ENCODE measurements at regions not wholly inside any gene's neighbourhood (a gene's known extent, or its start where the extent isn't known, plus 50 kb on each side); places are given as distances from the start of the nearest gene placed in this dataset.

DNA sequence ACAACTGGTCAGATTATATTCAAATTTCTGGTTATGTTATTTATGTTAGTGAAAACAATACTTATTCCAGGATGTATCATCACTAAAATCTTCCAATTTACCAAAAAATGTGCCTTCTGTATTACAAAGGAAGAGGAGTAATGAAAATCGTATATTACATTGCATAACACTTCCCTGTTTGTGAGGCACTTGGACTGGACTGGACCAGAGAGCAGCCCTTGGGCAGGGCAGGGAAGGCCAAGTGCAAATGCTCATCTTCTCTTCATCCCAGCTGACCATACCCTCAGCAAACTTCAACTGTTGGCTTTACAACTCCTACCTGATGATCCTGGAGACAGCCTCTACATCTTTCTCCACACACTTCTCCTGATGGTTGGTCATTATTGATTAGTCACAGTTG is 285.7 kb upstream of the MME start:
- H3K9me3 ChIP-seq (ENCODE audit: low read length), result no peaks in the 10 kb centered on the region
- H3K4me2 ChIP-seq (ENCODE audit: low read length), result no peak overlapping the region
- no peaks in the 10 kb centered on the region for H3K36me3 ChIP-seq (ENCODE audit: insufficient read depth, low read length)
- no peaks in the 10 kb centered on the region for H3K27me3 ChIP-seq (ENCODE audit: insufficient read depth, low read length)
- H3K4me1 ChIP-seq (ENCODE audit: insufficient read depth, low read length, severe bottlenecking), result peaks cover 15% of the 10 kb centered on the region
- H3K79me2 ChIP-seq (ENCODE audit: insufficient read depth, low read length), result no peaks in the 10 kb centered on the region
- no peak overlapping the region for H3K4me3 ChIP-seq (ENCODE audit: low read depth, low read length, poor library complexity, severe bottlenecking)
- H4K20me1 ChIP-seq (ENCODE audit: insufficient read depth, low read length), result no peaks in the 10 kb centered on the region
- TF ChIP-seq, protein P1, sequence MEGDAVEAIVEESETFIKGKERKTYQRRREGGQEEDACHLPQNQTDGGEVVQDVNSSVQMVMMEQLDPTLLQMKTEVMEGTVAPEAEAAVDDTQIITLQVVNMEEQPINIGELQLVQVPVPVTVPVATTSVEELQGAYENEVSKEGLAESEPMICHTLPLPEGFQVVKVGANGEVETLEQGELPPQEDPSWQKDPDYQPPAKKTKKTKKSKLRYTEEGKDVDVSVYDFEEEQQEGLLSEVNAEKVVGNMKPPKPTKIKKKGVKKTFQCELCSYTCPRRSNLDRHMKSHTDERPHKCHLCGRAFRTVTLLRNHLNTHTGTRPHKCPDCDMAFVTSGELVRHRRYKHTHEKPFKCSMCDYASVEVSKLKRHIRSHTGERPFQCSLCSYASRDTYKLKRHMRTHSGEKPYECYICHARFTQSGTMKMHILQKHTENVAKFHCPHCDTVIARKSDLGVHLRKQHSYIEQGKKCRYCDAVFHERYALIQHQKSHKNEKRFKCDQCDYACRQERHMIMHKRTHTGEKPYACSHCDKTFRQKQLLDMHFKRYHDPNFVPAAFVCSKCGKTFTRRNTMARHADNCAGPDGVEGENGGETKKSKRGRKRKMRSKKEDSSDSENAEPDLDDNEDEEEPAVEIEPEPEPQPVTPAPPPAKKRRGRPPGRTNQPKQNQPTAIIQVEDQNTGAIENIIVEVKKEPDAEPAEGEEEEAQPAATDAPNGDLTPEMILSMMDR (IDR thresholded peaks at IDR 0.05; ENCODE audit: low read length), result no peak
- no peak for TF ChIP-seq EZH2 (IDR thresholded peaks at IDR 0.05; ENCODE audit: borderline replicate concordance, low read length)
- H2AFZ ChIP-seq (ENCODE audit: low read length), result no peak overlapping the region
- H3K9ac ChIP-seq (ENCODE audit: low read length), result no peak overlapping the region
- H3K27ac ChIP-seq (ENCODE audit: low read depth, low read length, poor library complexity, severe bottlenecking), result no peak overlapping the region
- H3F3A ChIP-seq (ENCODE audit: insufficient read depth, low read length), result no peaks in the 10 kb centered on the region
- no peaks in the 10 kb centered on the region for H3K9me2 ChIP-seq (ENCODE audit: low read depth, low read length)

DNA sequence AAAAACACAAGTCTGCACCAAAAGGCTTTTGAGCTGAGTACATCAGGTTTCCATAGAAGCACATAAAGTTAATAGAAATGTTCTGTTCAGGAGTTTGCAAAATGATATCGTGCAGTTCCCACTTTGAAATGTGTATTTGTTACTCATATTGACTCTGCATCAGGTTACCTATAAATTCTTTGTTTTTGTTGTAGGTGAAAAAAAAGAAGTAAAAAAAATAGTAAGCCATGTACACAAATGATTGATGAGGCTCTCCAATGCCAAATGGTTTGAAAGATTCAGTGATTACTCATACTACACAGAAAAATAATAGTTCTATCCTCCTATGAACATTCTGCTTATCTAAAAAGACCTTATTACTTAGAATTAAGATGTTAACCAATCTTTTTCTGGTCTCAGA is 287.3 kb upstream of the MME start:
- no peaks in the 10 kb centered on the region for H3K9me2 ChIP-seq (ENCODE audit: low read depth, low read length)
- no peak overlapping the region for H3K4me2 ChIP-seq (ENCODE audit: low read length)
- no peaks in the 10 kb centered on the region for H4K20me1 ChIP-seq (ENCODE audit: insufficient read depth, low read length)
- no peaks in the 10 kb centered on the region for H3K9me3 ChIP-seq (ENCODE audit: low read length)
- H2AFZ ChIP-seq (ENCODE audit: low read length), result no peak overlapping the region
- H3K9ac ChIP-seq (ENCODE audit: low read length), result no peak overlapping the region
- TF ChIP-seq EZH2 (IDR thresholded peaks at IDR 0.05; ENCODE audit: borderline replicate concordance, low read length), result no peak
- H3K4me1 ChIP-seq (ENCODE audit: insufficient read depth, low read length, severe bottlenecking), result peaks cover 8% of the 10 kb centered on the region
- no peaks in the 10 kb centered on the region for H3K27me3 ChIP-seq (ENCODE audit: insufficient read depth, low read length)
- H3K79me2 ChIP-seq (ENCODE audit: insufficient read depth, low read length), result no peaks in the 10 kb centered on the region
- H3F3A ChIP-seq (ENCODE audit: insufficient read depth, low read length), result no peaks in the 10 kb centered on the region
- no peak overlapping the region for H3K4me3 ChIP-seq (ENCODE audit: low read depth, low read length, poor library complexity, severe bottlenecking)
- no peak overlapping the region for H3K27ac ChIP-seq (ENCODE audit: low read depth, low read length, poor library complexity, severe bottlenecking)
- no peaks in the 10 kb centered on the region for H3K36me3 ChIP-seq (ENCODE audit: insufficient read depth, low read length)

- Histone ChIP-seq H4K20me1 (ENCODE audit: insufficient read depth, low read length) (no peaks in the 10 kb centered on the region), H3K4me3 (ENCODE audit: low read depth, low read length, poor library complexity, severe bottlenecking) (no peak overlapping the region), H3F3A (ENCODE audit: insufficient read depth, low read length) (no peaks in the 10 kb centered on the region), H3K9ac (ENCODE audit: low read length) (no peak overlapping the region), H3K27me3 (ENCODE audit: insufficient read depth, low read length) (no peaks in the 10 kb centered on the region), H2AFZ (ENCODE audit: low read length) (no peak overlapping the region), H3K79me2 (ENCODE audit: insufficient read depth, low read length) (no peaks in the 10 kb centered on the region), H3K9me3 (ENCODE audit: low read length) (no peaks in the 10 kb centered on the region), H3K4me1 (ENCODE audit: insufficient read depth, low read length, severe bottlenecking) (peaks cover 8% of the 10 kb centered on the region), H3K9me2 (ENCODE audit: low read depth, low read length) (no peaks in the 10 kb centered on the region), H3K36me3 (ENCODE audit: insufficient read depth, low read length) (no peaks in the 10 kb centered on the region), H3K4me2 (ENCODE audit: low read length) (no peak overlapping the region), H3K27ac (ENCODE audit: low read depth, low read length, poor library complexity, severe bottlenecking) (no peak overlapping the region)
- TF ChIP-seq EZH2 (IDR thresholded peaks at IDR 0.05; ENCODE audit: borderline replicate concordance, low read length), result no peak
- TF ChIP-seq, protein P1 (IDR thresholded peaks at IDR 0.05; ENCODE audit: low read length), result no peak
Measured at GRCh38 chr3:154791611-154792010, 288.5 kb upstream of the MME start.

- no peaks in the 10 kb centered on the region for H4K20me1 ChIP-seq (ENCODE audit: insufficient read depth, low read length)
- H3K9me2 ChIP-seq (ENCODE audit: low read depth, low read length), result no peaks in the 10 kb centered on the region
- H3K4me1 ChIP-seq (ENCODE audit: insufficient read depth, low read length, severe bottlenecking), result no peaks in the 10 kb centered on the region
- TF ChIP-seq, protein P1 (IDR thresholded peaks at IDR 0.05; ENCODE audit: low read length), result no peak
- no peak for TF ChIP-seq EZH2 (IDR thresholded peaks at IDR 0.05; ENCODE audit: borderline replicate concordance, low read length)
- no peak overlapping the region for H2AFZ ChIP-seq (ENCODE audit: low read length)
- H3K27ac ChIP-seq (ENCODE audit: low read depth, low read length, poor library complexity, severe bottlenecking), result no peak overlapping the region
- no peak overlapping the region for H3K9ac ChIP-seq (ENCODE audit: low read length)
- no peaks in the 10 kb centered on the region for H3K9me3 ChIP-seq (ENCODE audit: low read length)
- H3K4me2 ChIP-seq (ENCODE audit: low read length), result no peak overlapping the region
- H3F3A ChIP-seq (ENCODE audit: insufficient read depth, low read length), result no peaks in the 10 kb centered on the region
- H3K36me3 ChIP-seq (ENCODE audit: insufficient read depth, low read length), result no peaks in the 10 kb centered on the region
- H3K4me3 ChIP-seq (ENCODE audit: low read depth, low read length, poor library complexity, severe bottlenecking), result no peak overlapping the region
- no peaks in the 10 kb centered on the region for H3K79me2 ChIP-seq (ENCODE audit: insufficient read depth, low read length)
- H3K27me3 ChIP-seq (ENCODE audit: insufficient read depth, low read length), result no peaks in the 10 kb centered on the region
Measured at GRCh38 chr3:154786724-154787123, 293.4 kb upstream of the MME start.

All from OCI-LY1 (cell line).